HepG2 (cell line): ENCODE measurements at regions not wholly inside any gene's neighbourhood (a gene's known extent, or its start where the extent isn't known, plus 50 kb on each side); places are given as distances from the start of the nearest gene placed in this dataset.
A peak's percentile ranks its signal among the peaks of the same experiment; 100 is the strongest.

Experiments
- ATAC-seq: fragments of 200-7000 bp; cut with Tn5 transposase; 3 replicates; pipeline ENCODE4 v1.9.1; 2020; ENCODE audit warnings: mild to moderate bottlenecking, moderate library complexity
- BruUV-seq: library from RNA; stranded (reverse); fragments of 400-500 nt; replicated peaks from 2 replicates; lab custom pipeline; 2021; lab: Mats Ljungman, UMichigan
- CTCF ChIA-PET: fragments of 300-600 bp; formaldehyde crosslinking; extraction: SDS; loops from one replicate; lab custom pipeline; 2021; ENCODE audit warnings: low total read pairs, inconsistent platforms, low intra/inter-chr PET ratio; lab: Yijun Ruan, JAX
- POLR2A ChIA-PET: fragments of 350-600 bp; sonication (Branson Sonifier 250); formaldehyde crosslinking; loops from one replicate; lab custom pipeline; 2020; ENCODE audit warnings: antibody characterized with exemption, inconsistent platforms; lab: Yijun Ruan, JAX
- DNase-seq: peaks from one replicate; pipeline ENCODE4 v3.0.0-alpha.2; 2015; ENCODE audit warnings: low spot score
- FAIRE-seq: peaks from 3 replicates; lab custom pipeline; 2011; peaks lifted over from hg19 to GRCh38; lab: Jason Lieb, UNC
- H2AFZ ChIP-seq: one replicate; pipeline ENCODE4 v1.6.1; 2011; ENCODE audit warnings: low read length, inconsistent platforms
- H3K27ac ChIP-seq: fragments of 300-600 bp; 3 replicates; pipeline ENCODE4 v1.8.0; 2011; ENCODE audit warnings: mixed run types, mild to moderate bottlenecking, mixed read lengths, low read length, inconsistent platforms; ENCODE audit not compliant: insufficient read depth; ENCODE audit errors: extremely low read length
- H3K27me3 ChIP-seq, 2 experiments: fragments of 200-600 bp in 1 of 2; 2 replicates in 1 of 2; 3 replicates in 1 of 2; pipeline versions ENCODE4 v1.6.0 to v1.8.0; 2011; ENCODE audit warnings: low read length in 2 of 2, mild to moderate bottlenecking in 2 of 2, moderate library complexity in 2 of 2, inconsistent platforms in 1 of 2; ENCODE audit not compliant: insufficient read depth in 2 of 2, control insufficient read depth in 1 of 2
- H3K36me3 ChIP-seq, 2 experiments: fragments of 200-600 bp in 1 of 2; replicated peaks in 1 of 2; 2 replicates in 1 of 2; 3 replicates in 1 of 2; pipeline versions ENCODE4 v1.5.1 to v1.8.0; 2011; ENCODE audit warnings: low read length in 2 of 2, inconsistent platforms in 1 of 2; ENCODE audit not compliant: insufficient read depth in 2 of 2, control insufficient read depth in 1 of 2
- H3K4me1 ChIP-seq: 2 replicates; pipeline ENCODE4 v1.5.1; 2012; ENCODE audit warnings: low read length, inconsistent platforms; ENCODE audit not compliant: insufficient read depth
- H3K4me2 ChIP-seq: 2 replicates; pipeline ENCODE4 v1.6.0; 2011; ENCODE audit warnings: low read depth, low read length, inconsistent platforms
- H3K4me3 ChIP-seq, 3 experiments: fragments of 200-600 bp in 1 of 3; sonication (generic), shearing (Covaris generic) in 1 of 3; replicated peaks in 1 of 3; 2 replicates each; pipeline ENCODE4 v1.5.1; 2011 to 2016; ENCODE audit warnings: low read length in 3 of 3, inconsistent platforms in 2 of 3, low read depth in 2 of 3, mild to moderate bottlenecking in 2 of 3, control low read depth in 1 of 3, mixed read lengths in 1 of 3; ENCODE audit not compliant: insufficient read depth in 1 of 3
- H3K79me2 ChIP-seq: one replicate; pipeline ENCODE4 v1.6.1; 2011; ENCODE audit warnings: low read length, inconsistent platforms; ENCODE audit not compliant: insufficient read depth
- H3K9ac ChIP-seq: 2 replicates; pipeline ENCODE4 v1.6.0; 2011; ENCODE audit warnings: mild to moderate bottlenecking, low read depth, low read length, inconsistent platforms; ENCODE audit not compliant: insufficient read depth
- H3K9me3 ChIP-seq: 2 replicates; pipeline ENCODE4 v1.5.1; 2012; ENCODE audit warnings: mild to moderate bottlenecking, low read length
- H4K20me1 ChIP-seq: 2 replicates; pipeline ENCODE4 v1.6.0; 2011; ENCODE audit warnings: inconsistent platforms, mild to moderate bottlenecking, low read length, moderate library complexity; ENCODE audit not compliant: insufficient read depth
- CTCF ChIP-seq: sonication (generic); formaldehyde crosslinking; IDR thresholded peaks from 2 replicates; pipeline ENCODE4 v1.5.0; 2020; ENCODE audit warnings: mild to moderate bottlenecking, missing genetic modification reagents, moderate library complexity
- GABPA ChIP-seq, 2 experiments: IDR thresholded peaks; 2 replicates each; pipeline ENCODE4 v1.6.1; 2011 to 2016; ENCODE audit warnings: low read depth in 2 of 2, low read length in 1 of 2, missing biosample characterization in 1 of 2, missing genetic modification characterization in 1 of 2
- GATAD2A ChIP-seq: IDR thresholded peaks from 2 replicates; pipeline ENCODE4 v1.6.1; 2016
- KAT2B ChIP-seq: fragments of 150-350 bp; IDR thresholded peaks from 2 replicates; pipeline ENCODE4 v1.6.1; 2014; ENCODE audit warnings: low read depth, low read length, borderline replicate concordance
- LCORL ChIP-seq, 2 experiments: fragments of 450-650 bp in 1 of 2; sonication (generic) in 1 of 2; formaldehyde crosslinking in 1 of 2; IDR thresholded peaks; 2 replicates each; pipeline versions ENCODE4 v1.5.0 to v1.6.1; 2017 to 2020; ENCODE audit warnings: antibody characterized with exemption in 1 of 2, missing genetic modification reagents in 1 of 2
- MYNN ChIP-seq: sonication (generic); formaldehyde crosslinking; IDR thresholded peaks from 2 replicates; pipeline ENCODE4 v1.4.0; 2020; ENCODE audit warnings: mild to moderate bottlenecking, low read depth, missing genetic modification reagents
- PHF8 ChIP-seq: sonication (generic); formaldehyde crosslinking; IDR thresholded peaks from 2 replicates; pipeline ENCODE4 v1.5.0; 2020; ENCODE audit warnings: missing genetic modification reagents
- PTBP1 ChIP-seq: fragments of 200-400 bp; formaldehyde crosslinking; IDR thresholded peaks from 2 replicates; pipeline ENCODE4 v1.6.1; 2018; ENCODE audit warnings: low read length, low read depth; ENCODE audit not compliant: poor library complexity, severe bottlenecking
- SMC3 ChIP-seq: IDR thresholded peaks from 2 replicates; pipeline ENCODE4 v1.6.1; 2011; ENCODE audit warnings: low read length, improper control_type of control experiment
- STAG1 ChIP-seq: sonication (generic); formaldehyde crosslinking; IDR thresholded peaks from 2 replicates; pipeline ENCODE4 v1.4.0; 2020; ENCODE audit warnings: missing genetic modification reagents
- TARDBP ChIP-seq: sonication (generic); formaldehyde crosslinking; IDR thresholded peaks from 2 replicates; pipeline ENCODE4 v1.8.0; 2022; ENCODE audit warnings: mild to moderate bottlenecking, missing genetic modification reagents
- ZNF138 ChIP-seq: sonication (generic); formaldehyde crosslinking; IDR thresholded peaks from 2 replicates; pipeline ENCODE4 v1.5.0; 2020; ENCODE audit warnings: mild to moderate bottlenecking, low read depth, missing genetic modification reagents
- ZNF224 ChIP-seq: sonication (generic); formaldehyde crosslinking; IDR thresholded peaks from 2 replicates; pipeline ENCODE4 v1.5.0; 2020; ENCODE audit warnings: mild to moderate bottlenecking, missing genetic modification reagents
- ZNF670 ChIP-seq: sonication (generic); formaldehyde crosslinking; IDR thresholded peaks from 2 replicates; pipeline ENCODE4 v1.8.0; 2022; ENCODE audit warnings: mild to moderate bottlenecking, missing genetic modification reagents, borderline replicate concordance
- ZNF7 ChIP-seq: IDR thresholded peaks from 2 replicates; pipeline ENCODE4 v1.6.1; 2016; ENCODE audit warnings: missing biosample characterization, missing genetic modification reagents
- WGBS: methylation state at CpG from one replicate; pipeline ENCODE4 v1.1.6; 2017; ENCODE audit warnings: low lambda C conversion rate; 5-methylcytosine and 5-hydroxymethylcytosine counted together
- in situ Hi-C: cut with HindIII; loops from 2 replicates; pipeline ENCODE4 v1.10.0; 2017; ENCODE audit warnings: low pct_unique_long_range_greater_than_20kb; ENCODE audit not compliant: extremely low pct_ligation_motif_present
- intact Hi-C: fragments of 100-400 bp; cut with micrococcal nuclease; formaldehyde crosslinking; loops from one replicate; pipeline ENCODE4 v1.10.0; 2022; ENCODE audit not compliant: unreplicated experiment

GRCh38 chr2:53473775-53474311, 293.8 kb upstream of the CHAC2 start:
- Histone ChIP-seq H3K9me3 (no peaks in the 10 kb centered on the region), H3K79me2 (no peaks in the 10 kb centered on the region), H3K27me3 (no peaks in the 10 kb centered on the region), H3K27ac (no peak overlapping the region), H4K20me1 (no peaks in the 10 kb centered on the region), H3K4me3 (no peak overlapping the region), H3K4me2 (no peak overlapping the region), H2AFZ (no peak overlapping the region), H3K4me1 (no peaks in the 10 kb centered on the region), H3K9ac (no peak overlapping the region), H3K36me3 (no peaks in the 10 kb centered on the region)
- no peak for DNase-seq
- ChIA-PET POLR2A (no interaction called here), CTCF (no interaction called here)
- no peak for TF ChIP-seq MYNN (CRISPR knock-in tag)
- no peak for TF ChIP-seq LCORL (IDR thresholded peaks at IDR 0.05)
- TF ChIP-seq LCORL (CRISPR knock-in tag; IDR thresholded peaks at IDR 0.05) = no peak
- no peak for TF ChIP-seq PHF8 (CRISPR knock-in tag)
- no peak for TF ChIP-seq GABPA (IDR thresholded peaks at IDR 0.05; ENCODE audit: low read depth, low read length)
- no peak for TF ChIP-seq GABPA (CRISPR knock-in tag; IDR thresholded peaks at IDR 0.05; ENCODE audit: low read depth)
- TF ChIP-seq ZNF224 (CRISPR knock-in tag) = no peak
- no peak for TF ChIP-seq KAT2B
- no TSS peak for BruUV-seq
- in situ Hi-C loops (no loop called here), intact Hi-C loops (loop anchor here (1.0 to 10.0 kb wide), 2 partner anchors 51 to 1059 kb away; no protein-coding TSS in a partner anchor)
- WGBS = 2% methylated on average over 3 of the region's 3 CpGs
- ATAC-seq = no peak
- FAIRE-seq = no peak

DNA sequence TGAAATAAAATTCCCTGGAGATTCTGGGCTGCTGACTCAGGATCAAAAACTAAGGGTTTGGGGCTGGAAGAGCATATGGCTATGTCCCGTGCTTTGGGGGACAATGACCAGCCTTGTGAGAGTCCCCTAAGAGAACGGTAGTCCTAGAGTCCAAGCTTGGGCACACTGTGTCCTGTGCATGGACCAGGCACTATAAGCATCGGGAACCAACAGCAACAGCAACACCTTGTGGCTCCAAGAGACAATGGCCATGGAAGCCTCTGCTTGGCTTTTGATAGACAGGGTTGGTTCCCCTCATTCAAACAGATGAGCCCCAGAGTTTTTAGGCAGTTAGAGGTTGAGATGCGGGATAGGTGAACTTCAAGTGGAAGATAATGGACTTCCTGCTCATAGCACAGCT, 294.4 kb upstream of the CHAC2 start:
- no peak overlapping the region for H2AFZ ChIP-seq
- peak; percentile 94 for ATAC-seq

More for the DNA sequence above, 294.4 kb upstream of the CHAC2 start:
- DNase-seq = peak; percentile 13
- Histone ChIP-seq H3K36me3 (no peaks in the 10 kb centered on the region), H3K79me2 (no peaks in the 10 kb centered on the region), H3K9me3 (no peaks in the 10 kb centered on the region), H4K20me1 (no peaks in the 10 kb centered on the region), H3K9ac (no peak overlapping the region), H3K4me1 (no peaks in the 10 kb centered on the region), H3K4me2 (no peak overlapping the region), H3K27me3 (no peaks in the 10 kb centered on the region), H3K4me3 (no peak overlapping the region), H3K27ac (no peak overlapping the region)
- intact Hi-C loops = loop anchor here (1.0 to 10.0 kb wide), 2 partner anchors 50 to 1058 kb away; no protein-coding TSS in a partner anchor
- WGBS = 6% methylated on average over 4 of the region's 4 CpGs
- in situ Hi-C loops = no loop called here
- no peak for FAIRE-seq
- CTCF ChIA-PET = no interaction called here
- BruUV-seq = no TSS peak
- POLR2A ChIA-PET = no interaction called here
- TF ChIP-seq CTCF (CRISPR knock-in tag) = peak; percentile 66
- TF ChIP-seq GATAD2A (CRISPR knock-in tag) = no peak
- TF ChIP-seq STAG1 = peak; percentile 65
- no peak for TF ChIP-seq PTBP1
- no peak for TF ChIP-seq ZNF7
- no peak for TF ChIP-seq TARDBP (CRISPR knock-in tag)
- no peak for TF ChIP-seq ZNF670 (CRISPR knock-in tag)
- no peak for TF ChIP-seq ZNF138
- peak; percentile 8; the same call in 1 of the 2 replicates for TF ChIP-seq SMC3
- TF ChIP-seq LCORL (IDR thresholded peaks at IDR 0.05) = no peak
- no peak for TF ChIP-seq LCORL (CRISPR knock-in tag; IDR thresholded peaks at IDR 0.05)
